T-helper 2 cell treated with Interferon-gamma antibody and Interleukin-4, amounts not matched to agents 5 μg/mL and 100 μg/mL, for 36 hours (primary cell): ENCODE measurements at regions not wholly inside any gene's neighbourhood (a gene's known extent, or its start where the extent isn't known, plus 50 kb on each side); places are given as distances from the start of the nearest gene placed in this dataset.

Experiments
- DNase-seq: peaks from one replicate; pipeline ENCODE4 v3.0.0; 2021; ENCODE audit warnings: low spot score
- H3K27ac Mint-ChIP-seq: one replicate; pipeline ENCODE4 v1.8.0; 2021; ENCODE audit warnings: mild to moderate bottlenecking, mixed read lengths
- H3K27me3 Mint-ChIP-seq: one replicate; pipeline ENCODE4 v1.8.0; 2021; ENCODE audit warnings: low read depth, mixed read lengths
- H3K36me3 Mint-ChIP-seq: one replicate; pipeline ENCODE4 v1.8.0; 2021; ENCODE audit warnings: low read depth, mixed read lengths
- H3K4me1 Mint-ChIP-seq: one replicate; pipeline ENCODE4 v1.8.0; 2021; ENCODE audit warnings: low read depth, mixed read lengths
- H3K4me3 Mint-ChIP-seq: one replicate; pipeline ENCODE4 v1.8.0; 2022; ENCODE audit warnings: mild to moderate bottlenecking, moderate library complexity, mixed read lengths
- H3K9me3 Mint-ChIP-seq: one replicate; pipeline ENCODE4 v1.8.0; 2021; ENCODE audit warnings: mixed read lengths

DNA sequence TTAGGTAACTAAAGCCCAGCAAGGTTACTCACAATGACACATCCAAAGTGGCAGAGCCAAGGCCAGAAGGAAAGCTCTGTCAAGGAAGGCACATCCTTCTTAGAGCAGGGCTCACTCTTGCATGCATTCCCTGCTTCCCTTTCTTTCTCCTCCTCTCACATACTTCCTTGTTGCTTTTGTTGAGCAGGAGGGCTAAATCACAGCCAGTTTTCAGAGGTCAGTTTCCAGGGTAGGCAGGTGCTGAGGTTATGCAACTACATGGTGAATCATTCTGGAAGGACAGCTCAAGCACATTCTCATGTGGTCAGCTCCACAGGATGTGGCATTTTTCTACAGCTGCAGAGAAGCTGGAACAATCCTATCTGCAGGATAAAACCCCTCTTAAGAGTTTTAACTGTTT is 275.6 kb downstream of the ZNF621 start:
- DNase-seq, result no peak
- Mint-ChIP-seq H3K36me3 (no peaks in the 10 kb centered on the region), H3K27ac (no peak overlapping the region), H3K27me3 (peaks cover 4% of the 10 kb centered on the region), H3K9me3 (peaks cover 4% of the 10 kb centered on the region), H3K4me1 (no peaks in the 10 kb centered on the region), H3K4me3 (no peak overlapping the region)

DNA sequence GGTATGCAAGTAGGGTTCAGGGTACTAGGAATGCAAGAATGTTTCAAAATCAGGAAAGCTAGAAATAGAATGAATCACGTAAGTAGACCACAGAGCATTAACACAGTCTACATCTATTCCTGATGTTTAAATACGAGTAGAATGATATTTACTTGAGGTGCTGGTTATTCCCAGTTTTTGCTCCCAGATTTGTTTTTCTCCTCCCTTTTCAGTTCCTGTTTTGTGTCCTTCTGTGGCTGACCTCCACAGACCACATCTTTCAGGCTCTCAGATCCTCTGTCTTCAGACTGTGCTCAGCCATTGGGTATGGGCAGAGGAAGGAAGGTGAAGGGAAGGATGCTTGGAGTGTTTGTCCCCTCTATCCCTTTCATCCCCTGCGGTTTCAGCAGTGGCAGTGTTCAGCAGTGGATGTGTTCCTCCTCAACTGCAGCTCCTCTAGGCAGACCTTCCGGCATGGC is 276.6 kb downstream of the ZNF621 start:
- H3K27me3 Mint-ChIP-seq, result peaks cover 2% of the 10 kb centered on the region
- H3K9me3 Mint-ChIP-seq, result peaks cover 4% of the 10 kb centered on the region
- no peak for DNase-seq
- no peaks in the 10 kb centered on the region for H3K36me3 Mint-ChIP-seq
- no peak overlapping the region for H3K27ac Mint-ChIP-seq
- no peak overlapping the region for H3K4me3 Mint-ChIP-seq
- no peaks in the 10 kb centered on the region for H3K4me1 Mint-ChIP-seq

DNA sequence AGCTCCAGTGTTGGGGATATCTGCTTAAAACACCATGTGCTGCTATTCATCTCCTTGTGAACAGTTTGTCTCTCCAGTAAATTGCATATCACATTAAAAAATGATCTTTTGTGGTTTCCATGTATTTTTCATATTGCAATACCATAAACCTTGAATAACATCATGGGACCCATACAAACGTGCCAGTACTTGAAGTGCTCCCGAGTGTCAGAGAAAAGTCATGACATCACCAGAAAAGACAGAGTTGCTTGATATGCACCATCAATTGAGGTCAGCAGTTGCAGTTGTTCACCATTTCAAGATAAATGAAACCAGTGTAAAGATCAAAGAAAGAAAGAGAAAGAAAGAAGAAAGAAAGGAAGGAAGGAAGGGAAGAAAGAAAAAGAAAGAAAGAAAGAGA is 278.6 kb downstream of the ZNF621 start:
- Mint-ChIP-seq H3K36me3 (no peaks in the 10 kb centered on the region), H3K27me3 (peaks cover 2% of the 10 kb centered on the region), H3K27ac (no peak overlapping the region), H3K9me3 (peaks cover 4% of the 10 kb centered on the region), H3K4me1 (no peaks in the 10 kb centered on the region), H3K4me3 (no peak overlapping the region)
- DNase-seq, result no peak

DNA sequence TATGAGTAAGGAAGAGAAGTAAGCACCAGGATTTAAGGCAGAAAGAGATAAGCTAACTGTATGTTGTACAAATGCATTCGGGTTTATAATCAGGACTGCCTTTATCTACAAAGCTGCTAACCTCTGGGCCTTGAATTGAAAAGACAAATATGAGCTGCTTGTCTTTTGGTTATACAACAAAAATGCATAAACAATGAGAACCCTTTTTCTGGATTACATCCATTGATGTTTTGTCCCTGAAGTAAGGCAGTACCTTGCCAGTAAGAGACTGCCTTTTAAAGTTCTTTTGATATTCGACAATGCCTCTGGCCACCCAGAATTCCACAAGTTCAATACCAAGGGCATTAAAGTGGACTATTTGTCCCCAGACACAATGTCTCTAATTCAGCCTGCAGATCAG is 280.7 kb downstream of the ZNF621 start:
- peaks cover 2% of the 10 kb centered on the region for H3K27me3 Mint-ChIP-seq
- H3K4me1 Mint-ChIP-seq, result no peaks in the 10 kb centered on the region
- peaks cover 4% of the 10 kb centered on the region for H3K9me3 Mint-ChIP-seq
- no peaks in the 10 kb centered on the region for H3K36me3 Mint-ChIP-seq
- DNase-seq, result no peak
- H3K4me3 Mint-ChIP-seq, result no peak overlapping the region
- no peak overlapping the region for H3K27ac Mint-ChIP-seq

DNA sequence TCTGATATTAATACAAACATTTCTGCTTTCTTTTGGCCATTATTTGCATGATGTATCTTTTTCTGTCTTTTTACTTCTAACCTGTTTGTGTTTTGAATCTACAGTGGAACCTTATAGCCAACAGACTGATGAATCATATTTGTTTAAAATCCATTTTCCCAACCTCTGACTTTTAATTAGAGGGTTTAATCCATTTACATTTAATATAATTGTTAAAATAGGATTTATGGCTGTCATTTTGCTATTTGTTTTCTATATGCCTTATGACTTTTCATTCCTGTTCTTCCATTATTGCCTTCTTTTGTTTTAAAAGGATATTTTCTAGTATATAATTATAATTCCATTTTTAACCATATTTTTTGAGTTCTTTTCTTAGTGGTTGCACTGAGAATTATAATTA is 286.1 kb downstream of the ZNF621 start:
- no peaks in the 10 kb centered on the region for H3K36me3 Mint-ChIP-seq

DNA sequence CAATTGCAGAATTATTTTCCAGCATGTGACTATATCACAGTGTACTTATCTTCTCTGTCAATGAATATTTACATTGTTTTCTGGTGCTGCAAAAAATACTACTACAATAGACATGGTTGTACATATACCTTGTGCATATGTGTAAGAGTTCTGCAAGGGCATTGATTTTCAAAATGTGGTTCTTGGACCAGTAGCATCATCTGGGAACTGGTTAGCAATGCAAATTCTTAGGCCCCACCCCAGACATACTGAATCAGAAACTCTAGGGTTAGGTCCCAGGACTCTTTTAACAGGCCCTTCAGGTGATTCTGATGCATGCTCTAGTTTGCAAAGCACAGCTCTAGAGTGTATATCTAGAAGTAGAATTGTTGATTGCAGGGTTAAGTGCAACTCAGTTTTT is 292.3 kb downstream of the ZNF621 start:
- H3K36me3 Mint-ChIP-seq, result no peaks in the 10 kb centered on the region
- no peaks in the 10 kb centered on the region for H3K27me3 Mint-ChIP-seq
- no peak overlapping the region for H3K4me3 Mint-ChIP-seq
- H3K9me3 Mint-ChIP-seq, result peaks cover 2% of the 10 kb centered on the region
- DNase-seq, result no peak
- H3K4me1 Mint-ChIP-seq, result no peaks in the 10 kb centered on the region
- H3K27ac Mint-ChIP-seq, result no peak overlapping the region

More for the DNA sequence above, 286.1 kb downstream of the ZNF621 start:
- Mint-ChIP-seq H3K4me3 (no peak overlapping the region), H3K27ac (no peak overlapping the region), H3K4me1 (no peaks in the 10 kb centered on the region), H3K9me3 (peaks cover 9% of the 10 kb centered on the region), H3K27me3 (no peaks in the 10 kb centered on the region)
- no peak for DNase-seq

DNA sequence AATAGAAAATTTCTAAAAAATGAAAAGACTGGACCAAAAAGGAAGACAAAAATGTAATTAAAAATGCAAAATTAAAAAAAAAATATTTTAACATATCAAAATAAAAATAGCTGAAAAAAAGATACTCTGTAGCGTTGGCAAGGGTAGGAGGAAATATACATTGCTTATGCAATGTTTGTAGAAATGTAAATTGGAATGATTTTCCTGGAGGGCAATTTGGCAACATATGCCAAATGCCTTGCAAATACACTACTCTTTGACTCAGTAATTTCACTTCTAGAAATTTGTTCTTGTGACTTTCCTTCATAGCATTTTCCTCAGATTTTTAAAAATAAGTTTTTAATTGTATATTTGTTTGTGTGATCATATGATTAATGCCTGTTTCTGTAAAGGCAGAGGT is 296.6 kb downstream of the ZNF621 start:
- Mint-ChIP-seq H3K27ac (no peak overlapping the region), H3K9me3 (no peaks in the 10 kb centered on the region), H3K4me1 (no peaks in the 10 kb centered on the region), H3K4me3 (no peak overlapping the region), H3K27me3 (no peaks in the 10 kb centered on the region), H3K36me3 (no peaks in the 10 kb centered on the region)
- DNase-seq, result no peak

DNA sequence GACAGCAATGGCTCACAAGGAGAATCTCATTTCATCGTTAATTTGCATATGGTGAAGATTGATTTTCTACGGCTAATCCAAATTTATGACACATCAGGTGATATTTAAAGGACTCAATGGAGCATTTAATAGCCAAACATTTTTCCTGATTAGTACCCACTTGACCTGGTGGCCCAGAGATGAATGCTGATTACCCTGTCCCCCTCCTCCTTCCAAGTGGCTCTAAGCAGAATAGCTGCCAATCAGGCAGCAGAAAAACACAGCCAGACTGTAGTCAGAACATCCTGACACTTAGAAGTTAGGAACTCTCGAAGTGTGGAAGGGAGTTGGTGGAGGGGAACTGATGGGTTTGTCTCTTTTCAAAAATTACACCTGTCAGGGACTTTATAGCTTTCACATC is 302.5 kb downstream of the ZNF621 start:
- H3K9me3 Mint-ChIP-seq, result no peaks in the 10 kb centered on the region
- no peaks in the 10 kb centered on the region for H3K4me1 Mint-ChIP-seq
- no peak for DNase-seq
- H3K27ac Mint-ChIP-seq, result no peak overlapping the region
- no peak overlapping the region for H3K4me3 Mint-ChIP-seq
- H3K27me3 Mint-ChIP-seq, result no peaks in the 10 kb centered on the region
- H3K36me3 Mint-ChIP-seq, result no peaks in the 10 kb centered on the region

DNA sequence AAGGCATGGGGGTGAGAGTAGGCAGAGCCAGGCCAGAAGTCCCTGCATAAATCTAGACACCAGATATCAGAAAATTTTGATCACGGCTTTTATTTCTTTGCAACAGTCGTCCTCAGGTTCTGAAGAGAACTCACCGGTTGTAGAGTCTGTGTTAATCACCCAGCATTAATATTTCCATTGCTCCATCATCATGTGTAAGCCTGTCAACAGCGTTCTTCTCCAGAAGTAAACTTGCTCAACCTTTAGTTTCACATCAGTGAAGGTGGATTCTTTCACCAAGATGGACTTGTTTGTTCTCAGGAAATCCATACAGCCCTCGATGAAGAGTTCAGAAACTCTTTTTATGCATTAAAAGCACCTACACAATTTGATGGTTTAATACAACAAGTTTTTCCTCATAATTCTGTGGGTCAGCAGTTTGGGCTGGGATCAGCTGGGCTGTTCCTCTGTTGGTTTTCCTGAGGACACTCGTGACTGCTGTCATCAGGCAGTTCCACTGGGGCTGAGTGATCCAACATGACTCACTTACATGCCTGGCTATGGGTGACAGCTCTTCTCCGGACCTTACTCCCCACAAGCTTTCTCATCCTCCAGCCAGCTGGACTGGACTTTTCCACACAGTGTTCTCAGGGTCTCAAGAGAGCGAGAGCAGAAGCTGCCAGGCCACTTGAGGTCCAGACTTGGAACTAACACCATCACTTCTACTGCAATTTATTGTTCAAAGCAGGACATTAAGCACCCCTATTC is 303.4 kb downstream of the ZNF621 start:
- Mint-ChIP-seq H3K9me3 (no peaks in the 10 kb centered on the region), H3K36me3 (no peaks in the 10 kb centered on the region), H3K4me1 (no peaks in the 10 kb centered on the region), H3K4me3 (no peak overlapping the region), H3K27ac (no peak overlapping the region), H3K27me3 (no peaks in the 10 kb centered on the region)
- no peak for DNase-seq

DNA sequence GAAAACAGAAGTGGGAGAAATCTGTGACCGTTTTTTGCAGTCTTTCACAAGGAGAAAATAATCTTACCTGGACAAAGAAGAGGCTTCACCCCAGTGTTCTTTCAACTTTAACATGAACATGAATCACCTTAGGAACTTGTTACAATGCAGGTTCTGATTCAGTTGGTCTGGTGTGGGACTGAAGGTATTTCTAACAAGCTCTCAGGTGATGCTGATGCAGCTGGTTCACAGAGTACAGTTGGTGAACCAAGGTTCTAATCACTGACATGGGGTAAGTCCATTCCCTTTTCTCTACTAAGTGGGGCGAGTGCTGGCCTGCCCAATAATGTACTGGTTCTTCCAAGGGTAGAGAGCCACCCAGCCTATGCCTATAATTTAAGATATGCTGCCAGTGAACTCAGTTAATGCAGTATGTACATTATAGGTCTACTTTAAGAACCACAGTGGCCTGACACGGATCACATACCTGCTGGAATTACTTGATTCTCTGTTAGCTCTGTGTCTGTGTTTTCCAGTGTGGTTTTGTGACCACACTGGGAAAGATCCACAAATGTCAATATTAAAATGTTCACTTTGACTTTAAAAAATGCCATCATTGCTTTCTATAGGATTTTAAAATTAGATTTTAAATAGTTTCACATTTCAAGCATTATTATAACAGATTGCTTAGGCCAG is 304.1 kb downstream of the ZNF621 start:
- Mint-ChIP-seq H3K4me3 (no peak overlapping the region), H3K27me3 (no peaks in the 10 kb centered on the region), H3K36me3 (no peaks in the 10 kb centered on the region), H3K9me3 (no peaks in the 10 kb centered on the region), H3K4me1 (no peaks in the 10 kb centered on the region), H3K27ac (no peak overlapping the region)
- DNase-seq, result no peak

DNA sequence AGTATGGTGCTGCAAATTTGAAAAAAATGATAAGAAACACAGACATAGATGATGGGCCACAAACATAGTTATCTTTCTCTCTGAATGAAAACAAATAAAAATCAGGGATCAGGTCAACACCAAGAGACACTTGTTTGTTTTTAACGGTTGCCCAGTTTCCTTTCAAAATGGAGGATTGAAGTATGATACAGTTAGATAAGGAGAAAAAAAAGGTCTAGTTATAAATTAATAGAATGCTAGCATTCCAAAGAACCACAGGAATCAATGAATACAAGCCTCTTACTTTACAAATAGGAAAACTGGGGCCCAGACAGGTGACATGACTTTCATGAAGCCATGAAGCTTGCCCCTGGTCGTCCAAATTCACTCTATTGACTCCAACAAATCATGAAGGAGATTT is 305.1 kb downstream of the ZNF621 start:
- Mint-ChIP-seq H3K4me3 (no peak overlapping the region), H3K36me3 (no peaks in the 10 kb centered on the region), H3K9me3 (no peaks in the 10 kb centered on the region), H3K27ac (no peak overlapping the region), H3K27me3 (no peaks in the 10 kb centered on the region), H3K4me1 (no peaks in the 10 kb centered on the region)
- no peak for DNase-seq

DNA sequence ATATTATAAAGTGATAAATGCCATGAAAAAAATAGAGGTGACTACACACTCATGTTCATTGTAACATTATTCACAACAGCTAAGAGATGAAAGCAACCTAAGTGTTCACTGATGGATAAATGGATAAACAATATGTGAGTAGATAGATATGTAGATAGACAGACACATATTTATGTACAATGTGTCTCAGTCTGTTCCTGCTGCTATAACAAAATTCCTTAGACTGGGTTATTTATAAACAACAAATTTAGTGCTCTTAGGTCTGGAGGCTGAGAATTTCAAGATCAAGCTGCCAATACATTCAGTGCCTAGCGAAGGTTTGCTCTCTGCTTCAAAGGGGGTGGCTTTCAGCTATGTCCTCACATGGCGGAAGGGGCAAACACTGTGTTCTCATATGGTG is 312.5 kb downstream of the ZNF621 start:
- Mint-ChIP-seq H3K9me3 (no peaks in the 10 kb centered on the region), H3K27ac (no peak overlapping the region), H3K36me3 (no peaks in the 10 kb centered on the region), H3K27me3 (no peaks in the 10 kb centered on the region), H3K4me3 (no peak overlapping the region), H3K4me1 (no peaks in the 10 kb centered on the region)
- no peak for DNase-seq

DNA sequence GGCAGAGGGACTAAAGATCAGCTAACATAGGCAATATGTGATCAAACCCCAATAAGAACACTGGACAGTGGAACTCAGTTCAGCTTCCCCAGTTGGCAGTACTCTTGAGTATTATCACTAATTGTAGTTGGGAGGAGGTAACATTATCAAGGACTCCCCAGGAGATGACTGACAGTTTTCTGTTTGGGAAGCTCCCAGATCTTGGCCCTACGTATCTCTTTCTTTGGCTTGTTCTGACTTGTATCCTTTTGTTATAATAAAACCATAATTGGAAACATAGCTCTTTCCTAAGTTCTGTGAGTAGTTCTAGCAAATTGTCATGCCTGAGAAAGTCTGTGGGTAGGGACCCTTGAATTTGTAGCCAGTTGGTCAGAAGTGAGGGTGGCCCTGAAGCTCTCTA is 316.4 kb downstream of the ZNF621 start:
- Mint-ChIP-seq H3K4me1 (no peaks in the 10 kb centered on the region), H3K4me3 (no peak overlapping the region), H3K27ac (no peak overlapping the region), H3K36me3 (no peaks in the 10 kb centered on the region), H3K9me3 (no peaks in the 10 kb centered on the region), H3K27me3 (no peaks in the 10 kb centered on the region)
- no peak for DNase-seq

DNA sequence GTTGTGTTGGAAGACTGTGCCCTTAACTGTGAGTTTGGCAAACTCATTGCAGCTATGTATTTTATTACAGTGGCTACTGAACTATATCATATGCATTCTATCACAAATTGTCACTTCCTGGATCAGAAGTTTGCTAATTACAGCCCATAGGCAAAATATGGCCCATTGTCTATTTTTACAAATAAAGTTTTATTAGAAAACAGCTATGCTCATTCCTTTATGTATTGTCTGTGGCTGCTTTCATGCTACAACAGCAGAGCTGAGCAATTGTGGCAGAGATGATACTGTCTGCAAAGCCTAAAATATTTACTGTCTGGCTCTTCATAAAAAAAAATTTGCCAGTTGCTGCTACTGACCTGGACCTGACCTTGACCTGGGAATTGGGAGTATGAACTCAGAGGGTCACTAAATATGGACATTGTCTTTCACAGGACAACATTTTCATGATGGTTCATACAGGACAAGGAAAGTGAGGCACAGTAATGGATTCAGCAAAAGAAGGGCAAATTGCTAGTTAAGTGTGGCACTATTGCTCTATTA is 316.9 kb downstream of the ZNF621 start:
- Mint-ChIP-seq H3K27me3 (no peaks in the 10 kb centered on the region), H3K27ac (no peak overlapping the region), H3K4me1 (no peaks in the 10 kb centered on the region), H3K36me3 (no peaks in the 10 kb centered on the region), H3K4me3 (no peak overlapping the region), H3K9me3 (peaks cover 4% of the 10 kb centered on the region)
- no peak for DNase-seq
